GM23248 (cell line): ENCODE measurements at regions not wholly inside any gene's neighbourhood (a gene's known extent, or its start where the extent isn't known, plus 50 kb on each side); places are given as distances from the start of the nearest gene placed in this dataset.

Source experiments
- EZH2 ChIP-seq: fragments of 200-600 bp; sonication (generic); IDR thresholded peaks from 2 replicates; pipeline ENCODE4 v1.6.1; 2018; ENCODE audit warnings: antibody characterized with exemption, mild to moderate bottlenecking; ENCODE audit not compliant: insufficient read depth, poor library complexity, severe bottlenecking
- EZH2phosphoT487 ChIP-seq: fragments of 200-600 bp; sonication (generic); IDR thresholded peaks from 2 replicates; pipeline ENCODE4 v1.6.1; 2018; ENCODE audit warnings: antibody characterized with exemption, moderate library complexity, mild to moderate bottlenecking, low read depth; ENCODE audit not compliant: insufficient read depth

DNA sequence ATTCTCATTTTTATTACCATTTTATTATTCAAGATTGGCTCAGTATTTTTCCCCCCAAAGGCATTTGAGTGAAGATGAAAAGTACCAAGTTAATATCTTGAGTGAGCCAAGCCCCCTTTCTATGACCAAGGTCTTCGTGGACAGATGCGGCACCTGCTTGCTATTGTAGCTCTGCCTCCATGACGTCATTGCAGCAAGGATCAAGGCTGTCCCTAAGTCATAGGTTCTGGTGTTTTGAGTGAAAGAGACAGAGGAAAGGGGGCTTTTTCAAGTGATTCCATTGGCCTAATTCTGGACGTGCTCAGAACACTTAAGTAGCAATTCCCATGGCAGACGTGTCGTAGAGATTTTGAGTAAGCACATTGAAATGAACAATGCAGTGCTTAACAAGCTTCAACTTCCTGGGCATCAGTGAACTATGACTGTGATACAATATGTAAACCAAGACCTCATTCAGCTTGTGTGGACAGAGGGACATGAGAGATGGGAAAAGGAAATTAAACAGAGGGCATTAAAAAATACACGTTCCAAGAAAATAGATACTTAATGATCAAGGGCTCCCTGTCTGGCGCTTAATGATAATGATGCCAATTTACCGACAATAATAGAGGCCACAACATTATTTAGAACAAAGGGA, 248.7 kb upstream of the NPVF start:
- TF ChIP-seq EZH2 (no peak), EZH2phosphoT487 (no peak)
